Esophagus muscularis mucosa (tissue), 4 donors: ENCODE measurements at regions not wholly inside any gene's neighbourhood (a gene's known extent, or its start where the extent isn't known, plus 50 kb on each side); places are given as distances from the start of the nearest gene placed in this dataset.

Experiments used
- EP300 ChIP-seq: sonication (generic); formaldehyde crosslinking; IDR thresholded peaks from one replicate; pipeline ENCODE4 v1.6.1; 2017; ENCODE audit warnings: antibody characterized with exemption
- POLR2A ChIP-seq: fragments of 450-650 bp; IDR thresholded peaks from one replicate; pipeline ENCODE4 v1.6.1; 2017; ENCODE audit warnings: antibody characterized with exemption, moderate library complexity, mild to moderate bottlenecking, low read depth
- POLR2AphosphoS5 ChIP-seq, 2 donors: sonication (generic); formaldehyde crosslinking; IDR thresholded peaks; one replicate each; pipeline ENCODE4 v1.6.1; 2017; ENCODE audit warnings: antibody characterized with exemption in 2 of 2
- TF ChIP-seq, protein P1 (sequence below), 3 experiments: fragments of 200-600 bp in 2 of 3; fragments of 450-650 bp in 1 of 3; sonication (generic) in 2 of 3; IDR thresholded peaks; one replicate each; pipeline ENCODE4 v1.5.1; 2017 to 2019; ENCODE audit warnings: antibody characterized with exemption in 3 of 3, mild to moderate bottlenecking in 2 of 3, moderate library complexity in 1 of 3

- TF ChIP-seq POLR2A = no peak
- TF ChIP-seq, protein P1, sequence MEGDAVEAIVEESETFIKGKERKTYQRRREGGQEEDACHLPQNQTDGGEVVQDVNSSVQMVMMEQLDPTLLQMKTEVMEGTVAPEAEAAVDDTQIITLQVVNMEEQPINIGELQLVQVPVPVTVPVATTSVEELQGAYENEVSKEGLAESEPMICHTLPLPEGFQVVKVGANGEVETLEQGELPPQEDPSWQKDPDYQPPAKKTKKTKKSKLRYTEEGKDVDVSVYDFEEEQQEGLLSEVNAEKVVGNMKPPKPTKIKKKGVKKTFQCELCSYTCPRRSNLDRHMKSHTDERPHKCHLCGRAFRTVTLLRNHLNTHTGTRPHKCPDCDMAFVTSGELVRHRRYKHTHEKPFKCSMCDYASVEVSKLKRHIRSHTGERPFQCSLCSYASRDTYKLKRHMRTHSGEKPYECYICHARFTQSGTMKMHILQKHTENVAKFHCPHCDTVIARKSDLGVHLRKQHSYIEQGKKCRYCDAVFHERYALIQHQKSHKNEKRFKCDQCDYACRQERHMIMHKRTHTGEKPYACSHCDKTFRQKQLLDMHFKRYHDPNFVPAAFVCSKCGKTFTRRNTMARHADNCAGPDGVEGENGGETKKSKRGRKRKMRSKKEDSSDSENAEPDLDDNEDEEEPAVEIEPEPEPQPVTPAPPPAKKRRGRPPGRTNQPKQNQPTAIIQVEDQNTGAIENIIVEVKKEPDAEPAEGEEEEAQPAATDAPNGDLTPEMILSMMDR (IDR thresholded peaks at IDR 0.05) = no peak
- no peak for TF ChIP-seq POLR2AphosphoS5 (IDR thresholded peaks at IDR 0.05)
- no peak for TF ChIP-seq EP300
Measured at GRCh38 chr4:173656898-173657297, 126.9 kb upstream of the HAND2 start.
